ENCODE measurements at regions not wholly inside any gene's neighbourhood (a gene's known extent, or its start where the extent isn't known, plus 50 kb on each side); places are given as distances from the start of the nearest gene placed in this dataset.
"Not testable (repeated sequence)": the region's sequence is repeated elsewhere in the genome, so short reads cannot be mapped to it uniquely, and the experiment has no call there.

GRCh38 chr16:19967963-19968362 is 83.3 kb upstream of the GPRC5B start:
- Histone ChIP-seq H3K9me3 (replicated peaks) (peaks cover 7% of the 10 kb centered on the region), H3K4me3 (no peak overlapping the region), H3K36me3 (no peaks in the 10 kb centered on the region), H3K27ac (replicated peaks) (no peak overlapping the region), H3K27me3 (ENCODE audit: low read depth) (peaks cover 66% of the 10 kb centered on the region), H3K4me1 (no peaks in the 10 kb centered on the region)
- no peak for TF ChIP-seq CTCF (IDR thresholded peaks at IDR 0.05; ENCODE audit: borderline replicate concordance)
- DNase-seq, result no peak
- intact Hi-C loops (cut with micrococcal nuclease), result no loop called here

GRCh38 chr16:19967561-19967960 is 82.9 kb upstream of the GPRC5B start:
- no peak for DNase-seq

GRCh38 chr16:19963301-19963700 is 78.7 kb upstream of the GPRC5B start:
- Histone ChIP-seq H3K27ac (replicated peaks) (no peak overlapping the region), H3K9me3 (replicated peaks) (peaks cover 6% of the 10 kb centered on the region), H3K4me1 (no peaks in the 10 kb centered on the region), H3K4me3 (no peak overlapping the region), H3K27me3 (ENCODE audit: low read depth) (peaks cover 62% of the 10 kb centered on the region), H3K36me3 (no peaks in the 10 kb centered on the region)
- TF ChIP-seq CTCF (IDR thresholded peaks at IDR 0.05; ENCODE audit: borderline replicate concordance), result no peak
- DNase-seq, result peak; percentile 38
- intact Hi-C loops (cut with micrococcal nuclease), result no loop called here

More at GRCh38 chr16:19967561-19967960, 82.9 kb upstream of the GPRC5B start:
- TF ChIP-seq CTCF (IDR thresholded peaks at IDR 0.05; ENCODE audit: borderline replicate concordance), result no peak
- H3K9me3 ChIP-seq (replicated peaks), result peaks cover 7% of the 10 kb centered on the region
- no peak overlapping the region for H3K4me3 ChIP-seq
- H3K36me3 ChIP-seq, result no peaks in the 10 kb centered on the region
- H3K27ac ChIP-seq (replicated peaks), result no peak overlapping the region
- intact Hi-C loops (cut with micrococcal nuclease), result no loop called here
- H3K4me1 ChIP-seq, result no peaks in the 10 kb centered on the region
- peaks cover 69% of the 10 kb centered on the region for H3K27me3 ChIP-seq (ENCODE audit: low read depth)

DNA sequence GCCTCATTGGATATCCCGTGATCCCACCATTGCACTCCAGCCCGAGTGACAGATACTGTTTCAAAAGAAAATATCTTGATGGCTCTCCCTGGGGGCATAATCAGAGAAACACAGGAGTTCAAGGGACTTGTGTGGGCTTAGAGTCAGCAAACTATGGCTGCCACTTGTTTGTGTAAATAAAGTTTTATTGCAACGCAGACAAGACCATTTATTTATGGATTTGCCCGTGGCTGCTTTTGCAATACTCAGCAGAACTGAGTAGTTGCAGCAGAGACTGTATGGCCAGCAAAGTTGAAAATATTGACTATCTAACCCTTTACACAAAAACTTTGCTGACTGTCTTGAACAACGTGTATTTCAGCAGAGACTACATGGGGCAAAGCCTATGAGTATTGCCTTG is 75.5 kb upstream of the GPRC5B start:
- DNase-seq, result no peak
- no peaks in the 10 kb centered on the region for H3K9me3 ChIP-seq (replicated peaks)
- H3K4me3 ChIP-seq, result no peak overlapping the region
- no peaks in the 10 kb centered on the region for H3K4me1 ChIP-seq
- intact Hi-C loops (cut with micrococcal nuclease), result no loop called here
- H3K27me3 ChIP-seq (ENCODE audit: low read depth), result peaks cover 55% of the 10 kb centered on the region
- H3K36me3 ChIP-seq, result no peaks in the 10 kb centered on the region
- H3K27ac ChIP-seq (replicated peaks), result no peak overlapping the region
- TF ChIP-seq CTCF (IDR thresholded peaks at IDR 0.05; ENCODE audit: borderline replicate concordance), result no peak

DNA sequence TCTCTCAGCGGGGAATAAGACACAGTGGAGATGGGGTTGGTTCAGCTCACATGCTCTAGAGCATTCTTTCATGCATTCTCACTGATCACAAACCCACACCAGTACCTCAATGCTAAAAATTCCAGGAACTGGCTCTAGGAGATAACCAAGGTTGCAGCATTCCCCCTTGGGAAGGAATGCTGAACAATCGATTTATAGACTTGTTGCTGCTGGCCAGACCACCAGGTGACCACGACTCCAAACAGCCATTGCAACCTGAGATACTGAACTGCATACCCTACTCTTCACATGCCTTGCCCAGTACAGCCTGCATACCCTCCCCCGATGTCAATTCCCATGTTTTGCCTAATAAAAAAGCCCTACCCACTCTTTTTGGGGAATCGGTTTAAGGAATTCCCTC is 75.1 kb upstream of the GPRC5B start:
- no peaks in the 10 kb centered on the region for H3K4me1 ChIP-seq

GRCh38 chr16:19955896-19956295 is 71.2 kb upstream of the GPRC5B start:
- H3K4me3 ChIP-seq; H3K4me1 ChIP-seq; H3K9me3 ChIP-seq (replicated peaks); intact Hi-C loops (cut with micrococcal nuclease); H3K27ac ChIP-seq (replicated peaks); H3K36me3 ChIP-seq; DNase-seq: not testable (repeated sequence)
- H3K27me3 ChIP-seq (ENCODE audit: low read depth), result peaks cover 71% of the 10 kb centered on the region

More for the DNA sequence above, 75.1 kb upstream of the GPRC5B start:
- Histone ChIP-seq H3K27ac (replicated peaks) (no peak overlapping the region), H3K36me3 (no peaks in the 10 kb centered on the region), H3K4me3 (no peak overlapping the region), H3K27me3 (ENCODE audit: low read depth) (peaks cover 58% of the 10 kb centered on the region), H3K9me3 (replicated peaks) (no peaks in the 10 kb centered on the region)
- intact Hi-C loops (cut with micrococcal nuclease), result no loop called here
- no peak for TF ChIP-seq CTCF (IDR thresholded peaks at IDR 0.05; ENCODE audit: borderline replicate concordance)
- no peak for DNase-seq

DNA sequence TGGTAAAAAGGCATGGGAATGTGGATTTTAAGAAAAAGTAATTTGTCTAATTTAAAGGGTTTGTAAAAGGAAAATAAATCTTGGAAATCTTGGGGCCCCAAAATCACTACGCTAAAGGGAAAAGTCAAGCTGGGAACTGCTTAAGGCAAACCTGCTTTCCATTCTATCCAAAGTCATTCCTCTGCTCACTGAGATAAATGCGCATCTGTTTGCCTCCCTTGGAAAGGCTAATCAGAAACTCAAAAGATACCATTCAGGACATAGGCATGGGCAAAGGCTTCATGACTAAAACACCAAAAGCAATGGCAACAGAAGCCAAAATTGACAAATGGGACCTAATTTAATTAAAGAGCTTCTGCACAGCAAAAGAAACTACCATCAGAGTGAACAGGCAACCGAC is 70.4 kb upstream of the GPRC5B start:
- H3K36me3 ChIP-seq; H3K9me3 ChIP-seq (replicated peaks); intact Hi-C loops (cut with micrococcal nuclease); H3K4me1 ChIP-seq; H3K27ac ChIP-seq (replicated peaks); DNase-seq; H3K4me3 ChIP-seq: not testable (repeated sequence)
- peaks cover 71% of the 10 kb centered on the region for H3K27me3 ChIP-seq (ENCODE audit: low read depth)

Data from left ventricle myocardium inferior (tissue), 1 donor.